NCI-H1105 treated with DMSO at 0.1 percent for 48 hours (cell line): ENCODE measurements at regions not wholly inside any gene's neighbourhood (a gene's known extent, or its start where the extent isn't known, plus 50 kb on each side); places are given as distances from the start of the nearest gene placed in this dataset.

Experiments
- DNase-seq: peaks from one replicate; lab custom pipeline; 2025; lab: John Stamatoyannopoulos, UW

DNA sequence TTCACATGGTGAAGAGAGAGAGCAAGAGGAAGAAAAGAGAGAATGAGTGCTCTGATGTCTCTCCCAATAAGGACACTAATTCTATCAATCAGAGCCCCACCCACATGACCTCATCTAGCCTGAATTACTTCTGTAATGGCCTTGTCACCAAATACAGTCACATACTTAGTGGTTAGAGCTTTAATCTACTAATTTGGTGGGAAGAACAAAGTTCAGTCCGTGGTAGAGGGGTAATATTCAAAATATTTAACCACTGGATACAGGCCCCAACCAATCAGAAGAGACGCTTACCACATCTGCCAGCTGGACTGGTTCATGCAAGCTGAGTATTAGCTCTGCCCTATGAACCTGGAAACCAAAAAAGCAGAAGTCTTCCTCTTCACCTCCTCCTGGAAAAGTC lies 336.3 kb upstream of the NFE2L3 start:
- no peak for DNase-seq

DNA sequence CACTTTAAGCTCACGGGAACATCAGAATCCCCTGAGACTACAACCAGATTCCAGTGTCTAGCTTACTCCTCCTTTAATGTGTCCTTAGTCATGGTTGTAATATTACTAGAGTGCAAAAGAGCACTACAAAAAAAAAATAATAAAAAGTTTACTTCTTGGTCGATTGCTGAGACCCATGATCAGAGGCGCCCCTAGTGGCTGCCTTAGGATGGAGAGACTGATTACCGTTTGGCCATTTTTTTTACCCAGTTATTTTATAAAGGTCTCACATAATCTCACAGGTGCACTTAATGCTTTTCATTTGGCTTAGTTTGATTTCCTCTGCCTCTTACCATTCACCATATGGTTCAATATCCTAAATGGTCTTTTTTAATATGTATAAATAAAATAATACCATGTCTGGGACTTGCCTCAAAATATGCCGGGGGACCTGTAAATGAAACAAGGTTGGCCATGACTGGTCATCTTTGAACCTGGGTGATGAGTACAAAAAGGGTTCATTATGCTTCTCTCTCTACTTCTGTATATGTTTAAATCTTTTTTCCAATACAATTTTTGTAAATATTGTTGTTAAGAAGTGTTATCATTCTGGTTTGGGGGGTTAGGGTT lies 331.5 kb upstream of the NFE2L3 start:
- no peak for DNase-seq

DNA sequence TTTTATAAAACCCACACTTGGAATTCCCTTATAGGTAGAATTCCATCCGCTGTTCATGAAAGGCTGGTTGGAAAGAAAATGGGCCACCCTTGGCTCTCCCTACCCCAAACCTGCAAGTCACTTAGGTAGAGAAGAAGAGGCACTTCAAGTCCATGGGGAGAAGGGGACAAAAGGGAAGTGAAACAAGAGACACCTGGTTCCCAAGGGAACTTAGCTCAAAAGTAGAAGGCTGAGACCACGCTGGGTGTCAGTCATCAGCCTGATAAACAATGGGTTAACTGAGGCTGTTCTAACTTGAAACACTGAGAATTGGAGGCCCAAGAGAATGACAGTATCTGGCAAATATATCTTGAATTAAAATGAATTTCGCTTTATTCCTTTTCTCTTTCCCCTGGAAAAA lies 330.8 kb upstream of the NFE2L3 start:
- DNase-seq: no peak

DNA sequence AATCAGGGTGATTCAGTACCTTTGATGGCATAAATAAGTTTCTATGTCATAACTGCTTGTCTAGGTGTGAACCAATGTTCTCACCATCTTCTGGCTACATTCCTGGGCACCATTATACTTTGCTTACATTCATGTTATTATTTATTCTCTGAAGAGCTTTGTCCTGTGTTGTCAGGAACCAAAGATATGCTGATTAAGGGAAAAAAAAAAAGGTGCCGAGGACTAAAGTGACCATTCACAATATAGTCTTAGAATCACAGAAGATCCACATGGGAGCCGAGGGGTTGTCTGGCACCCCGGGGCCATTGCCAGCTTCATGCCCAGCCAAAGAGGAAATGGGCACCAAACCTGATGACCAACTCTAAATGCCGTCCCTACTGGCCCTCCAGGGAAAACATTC lies 329.2 kb upstream of the NFE2L3 start:
- no peak for DNase-seq

DNA sequence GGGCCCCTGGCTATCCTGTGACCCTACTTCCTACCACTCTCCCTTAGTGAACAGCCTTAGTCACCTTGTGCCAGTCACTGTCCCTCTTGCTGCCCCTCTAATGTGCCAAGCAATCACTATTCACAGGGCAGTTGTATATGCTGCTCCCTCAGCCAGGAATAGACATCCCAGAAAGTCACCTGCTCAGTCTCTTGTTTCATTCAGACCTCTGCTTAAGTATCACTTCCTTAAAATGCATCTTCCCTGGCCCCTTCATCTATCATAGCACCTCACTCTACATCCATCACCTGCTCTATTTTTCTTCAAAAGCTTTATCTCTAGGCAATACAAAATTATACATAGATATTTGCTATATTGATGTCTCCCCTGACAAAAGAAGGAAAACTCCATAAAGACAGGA lies 328.4 kb upstream of the NFE2L3 start:
- DNase-seq: no peak

DNA sequence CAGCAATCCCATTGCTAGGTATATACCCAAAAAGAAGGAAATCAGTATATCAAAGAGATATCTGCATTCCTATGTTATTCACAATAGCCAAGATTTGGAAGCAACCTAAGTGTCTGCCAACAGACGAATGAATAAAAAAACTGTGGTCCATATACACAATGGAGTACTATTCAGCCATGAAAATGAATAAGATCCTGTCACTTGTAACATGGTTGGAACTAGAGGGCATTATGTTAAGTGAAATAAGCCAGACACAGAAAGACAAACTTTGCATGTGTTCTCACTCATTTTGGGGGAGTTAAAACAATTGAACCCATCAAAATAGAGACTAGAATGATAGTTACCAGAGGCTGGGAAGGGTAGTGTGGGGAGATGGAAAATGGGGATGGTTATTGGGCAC lies 323.5 kb upstream of the NFE2L3 start:
- no peak for DNase-seq

DNA sequence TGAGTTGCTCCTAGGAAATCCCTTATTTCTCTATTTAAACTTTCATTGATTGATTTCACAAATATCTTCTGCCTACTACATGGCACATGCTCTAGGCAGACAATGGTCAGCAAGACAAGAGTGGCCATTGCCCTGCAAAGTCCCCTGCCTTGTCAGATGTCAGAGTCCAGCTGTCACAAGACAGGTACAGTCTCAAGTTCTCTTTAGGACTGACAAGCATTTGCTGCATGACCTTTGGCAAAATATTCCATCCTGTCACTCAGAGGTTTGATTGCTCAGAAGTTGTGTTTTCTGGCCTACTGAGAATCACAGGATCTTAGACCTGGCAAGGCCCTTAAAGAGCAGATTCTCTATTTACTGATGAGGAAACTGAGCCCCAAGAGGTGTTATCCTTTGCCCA lies 322.3 kb upstream of the NFE2L3 start:
- DNase-seq: no peak

DNA sequence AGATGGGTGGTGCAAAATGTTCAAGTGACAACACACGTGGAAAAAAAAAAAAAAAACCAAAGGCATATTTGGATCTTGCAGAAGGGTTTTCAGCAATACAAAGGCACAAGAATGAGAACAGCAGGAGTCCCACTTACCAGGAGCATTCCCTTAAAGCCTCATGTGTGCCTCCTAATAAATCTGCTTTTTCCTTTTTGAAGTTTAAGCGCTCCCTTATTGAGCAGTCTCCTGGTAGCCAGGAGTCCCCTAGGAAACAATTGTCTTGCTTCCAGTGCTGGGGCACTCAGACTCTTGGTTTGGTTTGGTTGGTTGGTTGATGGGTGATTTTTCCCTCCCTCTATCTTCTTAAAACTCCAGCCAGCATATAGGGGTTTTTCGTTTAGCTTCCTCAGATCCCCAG lies 321.8 kb upstream of the NFE2L3 start:
- DNase-seq: no peak

DNA sequence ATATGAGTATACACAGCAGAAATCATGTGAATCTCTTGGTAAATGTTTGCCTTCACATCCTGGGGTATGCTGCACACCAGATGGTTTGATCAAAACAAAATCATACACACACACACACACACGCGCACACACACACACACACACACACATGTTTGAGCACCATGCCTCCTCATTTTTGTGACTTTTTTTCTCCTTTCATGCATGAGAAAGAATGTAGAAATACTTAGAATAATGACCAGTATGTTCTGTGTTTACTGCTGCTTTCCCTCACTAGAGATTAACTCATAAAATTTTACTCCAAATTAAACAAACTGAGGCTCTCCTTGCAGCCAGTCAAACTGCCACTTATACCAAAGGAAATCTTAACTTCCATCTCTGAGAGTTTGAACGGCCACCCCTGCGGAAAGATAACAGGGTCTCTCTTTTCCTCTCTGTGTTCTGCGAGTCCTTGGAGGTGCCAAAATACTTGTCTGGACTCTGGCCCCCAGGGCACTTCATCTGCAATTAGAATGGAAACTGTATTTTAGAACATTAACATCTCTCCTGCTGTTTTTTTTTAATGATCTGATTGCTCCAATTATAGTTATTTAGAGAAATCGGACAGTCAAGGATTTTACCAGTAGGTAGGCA lies 320.8 kb upstream of the NFE2L3 start:
- DNase-seq: peak; percentile 49

DNA sequence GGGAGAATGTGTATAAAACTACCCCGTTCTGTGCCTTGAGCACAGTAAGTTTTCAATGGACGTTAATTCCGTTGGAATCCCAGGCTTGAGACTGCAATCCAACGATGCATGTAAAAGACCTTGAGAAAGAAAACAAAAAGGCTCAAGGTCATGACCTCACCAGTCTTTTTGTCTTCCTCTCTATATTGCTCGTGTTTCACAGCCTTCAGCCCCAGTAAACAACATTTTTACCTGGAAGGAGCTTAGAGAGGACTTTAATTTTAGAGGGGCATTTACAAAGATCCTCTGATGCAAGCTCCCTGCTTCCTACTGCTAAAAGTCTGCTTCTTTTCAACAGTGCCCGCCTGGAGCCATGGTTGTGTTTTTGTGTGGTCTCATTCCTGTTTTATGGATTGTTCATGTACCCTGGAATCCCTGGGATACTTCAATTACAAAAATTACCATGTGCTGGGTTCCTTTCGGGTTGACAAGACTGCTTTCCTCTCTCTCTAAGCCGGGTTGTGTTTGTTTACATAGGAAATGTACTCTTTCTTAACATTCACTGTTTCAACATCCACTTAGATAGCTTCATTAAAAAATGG lies 320.1 kb upstream of the NFE2L3 start:
- DNase-seq: no peak

DNA sequence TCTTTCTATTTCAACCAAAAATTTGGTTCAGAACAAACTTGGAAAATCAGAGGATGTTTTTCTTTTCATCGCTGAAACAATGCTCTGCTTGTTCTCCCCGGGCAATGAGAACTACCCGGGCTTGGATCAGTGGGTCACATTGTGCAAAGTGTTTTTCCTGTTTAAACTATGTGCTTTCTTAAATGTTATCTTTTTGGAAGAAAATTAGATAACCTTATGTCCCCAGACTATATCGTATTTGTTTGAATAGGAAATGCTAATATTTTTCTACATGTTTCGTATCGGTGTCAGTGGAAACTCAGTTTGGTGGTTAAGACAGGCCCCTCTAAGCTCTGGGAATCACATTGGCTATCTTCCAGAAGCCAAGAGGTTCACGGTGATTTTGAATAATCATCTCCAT lies 319.5 kb upstream of the NFE2L3 start:
- no peak for DNase-seq

DNA sequence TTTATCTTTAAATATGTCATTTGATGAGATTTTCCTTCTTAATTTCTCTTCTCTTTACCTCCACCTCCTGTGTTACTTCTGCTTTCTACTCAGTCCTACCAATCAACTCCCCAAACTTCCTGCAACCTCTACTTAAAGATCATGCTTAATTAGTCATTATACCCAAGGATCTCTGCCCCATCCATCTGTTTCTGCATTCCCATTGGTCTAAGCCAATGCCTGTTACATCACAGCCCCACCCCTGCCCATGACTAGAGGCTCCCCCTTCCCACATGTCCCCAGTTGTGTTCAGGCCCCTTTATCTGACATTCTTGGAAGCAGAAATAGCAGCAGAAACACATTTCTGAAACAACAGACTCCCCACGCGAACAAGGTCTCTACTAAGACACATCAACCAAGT lies 319.1 kb upstream of the NFE2L3 start:
- no peak for DNase-seq

DNA sequence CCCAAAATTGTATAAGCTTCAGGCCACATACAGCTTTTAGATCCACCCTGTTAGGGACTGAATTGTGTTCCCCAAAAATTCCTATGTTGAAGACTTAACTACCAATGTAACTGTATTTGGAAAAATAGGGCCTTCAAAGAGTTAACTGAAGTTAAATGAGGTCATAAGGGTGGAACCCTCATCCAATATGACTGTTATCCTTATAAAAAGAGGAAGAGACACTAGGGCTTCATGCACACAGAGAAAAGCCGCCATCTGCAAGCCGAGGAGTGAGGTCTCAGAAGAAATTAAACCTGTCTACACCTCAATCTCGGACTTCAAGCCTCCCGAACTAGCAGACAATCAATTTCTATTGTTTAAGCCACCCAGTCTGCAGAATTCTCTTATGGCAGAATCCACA lies 317.9 kb upstream of the NFE2L3 start:
- DNase-seq: no peak

DNA sequence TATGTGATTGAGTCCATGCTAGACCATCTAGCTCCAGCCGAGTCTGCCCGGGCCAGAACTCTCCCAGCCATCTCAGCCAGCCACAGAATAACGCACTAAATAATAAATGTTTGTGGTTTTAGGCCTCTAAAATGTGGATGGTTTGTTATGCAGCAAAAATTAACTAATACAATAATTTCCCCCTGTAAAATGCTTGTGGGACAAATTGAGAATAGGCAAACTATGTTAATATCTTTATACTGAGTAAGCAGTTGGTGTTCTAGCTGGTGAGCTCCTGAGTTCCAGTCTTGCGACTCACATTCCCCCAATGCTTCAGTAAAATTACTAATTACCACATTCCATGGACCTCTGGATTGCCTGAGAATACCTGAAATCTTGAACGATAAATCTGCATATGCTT lies 316.8 kb upstream of the NFE2L3 start:
- no peak for DNase-seq

DNA sequence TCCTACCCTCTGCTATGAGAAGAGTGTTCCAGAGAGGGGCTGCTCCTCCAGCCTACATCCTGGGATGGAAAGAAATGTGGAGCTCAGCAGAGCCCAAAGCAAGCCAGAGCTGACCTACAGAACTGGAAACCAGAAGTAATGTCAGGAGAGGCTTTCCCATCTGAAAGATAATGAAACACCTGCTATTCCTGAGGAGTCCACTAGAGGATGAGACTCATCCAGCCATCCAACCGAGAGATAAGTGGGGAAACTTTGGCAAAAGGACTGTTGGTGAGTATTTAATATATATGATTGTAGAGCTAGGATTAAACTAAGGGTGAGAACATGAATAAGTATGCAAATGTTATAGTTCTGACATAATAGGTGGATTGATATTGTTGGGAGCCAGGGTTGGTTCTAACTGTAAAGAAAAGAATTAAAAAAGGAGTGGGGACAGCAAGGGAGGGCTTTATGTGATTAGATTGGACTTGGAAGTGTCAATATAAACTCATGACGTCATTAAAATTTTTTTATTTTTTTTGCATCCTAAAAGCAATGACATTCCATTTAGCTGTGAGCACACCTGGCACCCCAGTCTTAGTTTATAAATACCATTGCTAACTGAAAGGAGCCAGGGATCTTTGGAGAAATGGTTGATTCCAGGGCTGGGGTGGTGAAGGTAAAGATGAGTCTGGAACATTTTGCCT lies 312.8 kb upstream of the NFE2L3 start:
- no peak for DNase-seq

DNA sequence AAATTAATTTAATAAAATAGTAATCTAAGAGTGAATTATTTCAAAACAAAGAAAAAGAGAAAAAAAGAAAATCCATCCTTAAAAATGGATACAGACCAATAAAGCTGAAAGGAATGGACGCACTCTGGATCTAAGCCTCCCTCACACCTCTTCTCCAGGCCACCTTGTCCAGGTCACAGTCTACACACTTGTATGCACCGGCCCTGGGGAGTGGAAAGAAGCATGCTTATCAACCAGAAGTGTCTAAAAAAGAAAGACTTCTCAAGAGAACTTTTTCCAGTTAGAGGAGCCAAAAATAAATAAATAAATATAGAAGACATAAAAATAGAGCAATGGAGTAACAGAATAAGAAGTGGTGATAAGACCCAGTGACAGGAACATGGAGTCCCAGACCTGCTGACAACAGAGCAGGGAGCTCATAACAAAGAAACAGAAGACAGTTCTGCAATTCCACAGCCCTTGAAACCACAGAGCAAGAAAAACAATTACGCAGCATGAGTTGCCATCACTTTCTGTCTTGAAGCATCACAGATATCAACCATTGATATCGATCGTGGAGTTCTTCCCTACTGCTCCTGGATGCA lies 311.7 kb upstream of the NFE2L3 start:
- no peak for DNase-seq

DNA sequence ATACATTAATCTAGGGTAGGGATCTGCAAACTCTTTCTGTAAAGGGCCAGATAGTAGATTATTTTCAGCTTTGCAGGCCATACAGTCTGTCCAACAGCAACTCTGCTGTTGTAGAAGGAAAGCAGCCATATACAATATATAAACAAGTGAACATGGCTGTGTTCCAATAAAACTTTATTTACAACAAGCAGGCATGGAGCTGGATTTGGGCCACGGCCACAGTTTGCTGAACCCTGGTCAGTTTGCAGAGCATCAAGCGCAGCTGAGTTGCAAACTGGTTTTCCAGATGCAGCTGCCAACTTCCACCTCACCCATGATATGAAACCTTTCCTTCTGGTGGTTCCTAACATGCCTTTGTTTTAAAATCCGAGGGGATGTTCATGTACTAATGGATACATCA lies 310.4 kb upstream of the NFE2L3 start:
- no peak for DNase-seq

DNA sequence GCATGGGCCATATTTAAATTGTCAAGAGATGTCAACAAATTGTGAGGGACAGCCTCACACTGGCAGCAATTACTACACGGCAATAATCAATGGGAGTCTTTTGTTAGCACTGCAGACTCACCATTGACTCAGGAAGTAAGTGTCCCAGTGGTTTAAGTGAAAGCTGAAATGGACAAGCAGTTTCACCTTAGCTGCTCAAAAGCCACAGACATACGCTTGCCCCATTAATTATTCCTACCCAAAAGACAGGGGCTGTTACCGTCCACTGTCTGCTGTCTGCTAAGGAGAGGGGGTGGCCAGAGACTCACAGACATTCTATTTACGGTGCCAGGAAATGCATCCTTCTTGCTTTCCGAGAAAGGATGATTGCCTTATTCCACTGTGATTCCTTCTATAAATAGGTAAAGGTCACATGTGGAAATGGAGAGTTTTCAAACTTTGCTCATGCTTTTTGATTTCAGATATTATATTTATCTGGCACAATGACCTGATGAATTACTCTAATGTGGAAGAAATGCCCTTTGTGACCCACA lies 309.7 kb upstream of the NFE2L3 start:
- no peak for DNase-seq

DNA sequence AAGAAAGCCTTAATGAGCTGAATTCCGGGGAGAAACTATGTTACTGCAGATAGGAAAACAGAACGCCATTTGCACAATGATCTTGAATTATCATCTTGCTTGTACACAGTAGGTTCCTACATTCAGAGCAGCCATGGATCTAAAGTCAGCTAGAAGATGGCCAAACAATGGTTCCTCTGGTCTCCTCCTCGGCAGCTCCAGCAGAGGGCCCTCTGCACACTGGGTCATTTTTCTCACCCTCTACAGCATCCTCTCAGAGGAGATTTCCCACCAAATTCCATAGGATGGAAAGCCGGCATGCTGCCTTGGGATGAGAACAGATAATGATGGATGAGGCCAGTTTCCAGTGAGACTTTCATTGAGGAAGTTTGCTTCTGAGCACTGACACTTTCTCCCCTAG lies 308.5 kb upstream of the NFE2L3 start:
- no peak for DNase-seq

DNA sequence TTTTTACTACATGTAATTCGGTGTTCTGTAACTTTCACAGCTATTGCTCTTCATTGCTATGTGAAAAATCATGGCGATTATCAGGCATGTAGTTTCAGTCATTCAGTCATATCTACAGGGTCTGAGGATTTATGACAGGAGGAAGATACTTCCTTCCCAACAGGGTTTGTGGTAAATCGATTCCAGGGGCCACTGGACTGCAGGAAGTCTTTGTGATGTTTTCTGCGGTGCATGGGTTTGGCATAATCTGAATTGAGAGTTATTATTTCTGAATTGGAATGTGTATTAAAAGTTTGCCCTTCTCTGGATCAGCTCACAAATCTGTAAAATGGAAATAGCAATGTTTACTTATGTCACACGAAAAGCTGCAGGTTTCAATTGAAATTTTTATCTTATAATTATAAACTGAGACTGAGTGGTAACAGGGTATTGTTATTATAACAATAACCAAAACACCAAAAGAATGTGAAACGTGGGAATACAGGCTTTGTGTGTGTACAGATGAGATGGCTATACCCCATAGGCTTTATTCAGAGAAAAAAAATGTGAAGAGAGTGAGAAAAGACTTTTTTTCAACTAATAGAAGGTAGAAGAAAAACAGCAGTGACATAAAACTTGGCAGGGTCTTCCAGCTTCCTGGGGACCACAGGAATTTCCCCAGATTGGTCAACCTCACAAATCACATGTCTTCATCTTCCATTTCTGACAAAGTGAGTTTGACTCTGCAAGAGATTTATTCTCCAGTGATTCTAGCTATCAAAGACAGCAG lies 307.7 kb upstream of the NFE2L3 start:
- no peak for DNase-seq

DNA sequence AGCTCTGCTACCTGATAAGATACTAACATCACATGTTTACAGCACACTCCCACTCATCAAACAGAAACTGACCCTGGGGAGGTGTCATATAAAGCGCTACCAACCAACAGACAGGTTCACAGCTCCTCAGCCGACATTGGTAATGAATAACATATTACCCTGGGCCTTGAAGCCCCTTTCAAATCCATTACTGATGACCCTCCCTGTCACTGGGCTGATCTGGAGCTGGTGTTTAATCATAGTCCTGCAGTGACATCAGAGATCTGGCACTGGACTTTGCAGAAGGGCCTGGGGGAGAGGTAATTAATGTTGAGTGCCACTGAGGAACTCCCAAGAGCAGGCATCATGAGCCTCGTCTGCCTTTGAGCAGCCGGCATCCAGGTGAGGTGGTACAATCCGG lies 306.5 kb upstream of the NFE2L3 start:
- no peak for DNase-seq

DNA sequence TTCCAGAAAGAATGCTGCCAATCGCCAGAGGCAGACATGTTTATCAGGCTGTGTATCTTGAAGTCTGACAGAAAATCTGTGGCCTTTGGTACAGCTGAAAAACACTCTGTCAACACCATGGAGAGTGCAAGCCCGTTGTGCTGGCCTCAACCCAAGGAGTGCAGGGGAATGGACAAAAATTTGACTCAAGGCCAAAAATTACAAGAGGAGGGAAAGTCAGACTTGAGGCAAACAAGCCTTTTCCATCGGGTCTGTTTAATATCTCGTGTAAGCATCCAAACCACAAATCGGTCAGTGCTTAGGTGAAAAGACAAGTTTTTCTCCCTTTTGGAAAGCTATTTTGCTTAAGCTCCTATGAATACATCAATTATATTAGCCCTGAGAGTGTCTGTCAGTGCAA lies 305.3 kb upstream of the NFE2L3 start:
- peak; percentile 83 for DNase-seq
